Stimulated activated CD4-positive, alpha-beta T cell treated with anti-CD3 and anti-CD28 coated beads, Interleukin-12 subunit alpha, Interleukin-12 subunit beta, amount 100 ng/mL, for 4 hours (primary cell): ENCODE measurements at regions not wholly inside any gene's neighbourhood (a gene's known extent, or its start where the extent isn't known, plus 50 kb on each side); places are given as distances from the start of the nearest gene placed in this dataset.
"Not testable (repeated sequence)": the region's sequence is repeated elsewhere in the genome, so short reads cannot be mapped to it uniquely, and the experiment has no call there.

Experiments
- DNase-seq: peaks from one replicate; pipeline ENCODE4 v3.0.0-alpha.2; 2020

DNA sequence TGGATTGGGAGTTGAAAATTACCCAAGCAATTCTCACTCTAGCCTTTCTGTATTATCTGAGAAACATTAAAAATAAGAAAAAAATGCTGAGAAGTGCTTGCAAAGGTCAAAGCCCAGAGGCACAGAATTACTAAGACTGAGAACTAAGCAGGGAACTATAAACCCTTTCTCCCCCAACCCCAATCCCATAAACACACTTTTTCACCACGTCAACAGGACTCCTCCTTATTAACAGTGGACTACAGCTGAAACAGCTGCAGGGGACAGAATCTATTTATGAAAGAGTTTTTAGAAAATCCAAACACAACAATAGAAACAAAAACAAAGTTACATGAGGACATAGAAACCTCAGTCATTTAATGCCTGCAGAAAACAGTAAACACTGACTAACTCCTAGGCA is 984.1 kb downstream of the TRAM1L1 start:
- no peak for DNase-seq

DNA sequence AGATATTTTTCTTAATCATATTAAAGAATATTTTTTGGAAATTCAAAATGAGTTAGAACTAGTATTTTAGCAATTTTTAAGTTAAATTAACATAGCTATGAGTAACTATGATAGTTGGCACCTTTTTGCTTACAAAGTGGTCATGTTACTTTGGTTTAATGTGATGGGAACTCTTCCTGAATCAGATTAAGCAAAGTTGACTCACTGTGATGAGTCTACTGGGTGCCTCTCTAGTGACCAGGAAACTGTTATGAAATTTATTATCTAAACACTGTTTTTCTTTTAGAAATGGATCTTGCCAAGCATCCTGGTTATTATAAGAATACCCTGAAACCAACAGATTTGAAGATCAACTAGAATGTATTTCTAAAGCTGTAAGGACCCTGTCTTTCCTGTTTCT is 985.8 kb downstream of the TRAM1L1 start:
- no peak for DNase-seq

GRCh38 chr4:116097353-116097752 is 983.9 kb upstream of the NDST4 start:
- not testable (repeated sequence) for DNase-seq

GRCh38 chr4:116092961-116093360 is 979.5 kb upstream of the NDST4 start:
- DNase-seq = no peak

DNA sequence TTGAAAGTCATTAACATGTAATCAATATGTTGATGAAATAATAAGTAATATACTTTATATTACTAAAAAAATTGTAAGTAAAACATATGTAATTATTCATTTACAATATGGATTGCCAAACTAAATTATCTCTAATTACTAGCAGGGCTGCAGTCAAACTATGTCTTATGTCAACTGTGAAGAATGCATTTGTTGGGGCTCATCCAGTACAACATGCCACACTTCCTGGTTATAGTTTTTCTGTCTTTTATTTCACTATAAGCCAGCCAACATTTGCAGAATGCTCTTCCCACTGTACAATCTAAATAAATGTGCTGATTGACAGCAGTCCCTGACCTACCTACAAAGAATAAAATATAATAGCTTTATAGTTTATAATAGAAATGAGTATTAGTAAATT is 975.4 kb upstream of the NDST4 start:
- no peak for DNase-seq

DNA sequence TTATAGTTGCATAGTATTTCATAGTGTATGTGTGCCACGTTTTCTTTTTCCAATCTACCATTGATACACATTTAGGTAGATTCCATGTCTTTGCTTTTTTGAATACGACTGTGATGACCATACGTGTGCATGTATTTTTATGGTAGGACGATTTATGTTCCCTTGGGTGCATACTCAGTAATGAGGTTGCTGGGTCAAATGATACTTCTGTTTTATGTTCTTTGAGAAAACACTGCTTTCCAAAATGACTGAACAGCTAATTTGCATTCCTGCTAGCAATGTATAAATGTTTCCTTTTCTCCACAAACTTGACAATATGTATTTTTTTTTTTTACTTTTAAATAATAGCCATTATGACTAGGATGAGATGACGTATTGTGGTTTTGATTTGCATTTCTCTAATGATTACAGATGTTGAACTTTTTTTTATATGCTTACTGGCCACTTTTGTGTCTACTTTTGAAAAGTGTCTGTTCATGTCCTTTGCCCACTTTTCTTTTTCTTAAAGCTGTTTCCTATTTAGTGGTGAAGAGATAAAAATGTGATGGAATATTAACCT is 969.5 kb upstream of the NDST4 start:
- DNase-seq = no peak

DNA sequence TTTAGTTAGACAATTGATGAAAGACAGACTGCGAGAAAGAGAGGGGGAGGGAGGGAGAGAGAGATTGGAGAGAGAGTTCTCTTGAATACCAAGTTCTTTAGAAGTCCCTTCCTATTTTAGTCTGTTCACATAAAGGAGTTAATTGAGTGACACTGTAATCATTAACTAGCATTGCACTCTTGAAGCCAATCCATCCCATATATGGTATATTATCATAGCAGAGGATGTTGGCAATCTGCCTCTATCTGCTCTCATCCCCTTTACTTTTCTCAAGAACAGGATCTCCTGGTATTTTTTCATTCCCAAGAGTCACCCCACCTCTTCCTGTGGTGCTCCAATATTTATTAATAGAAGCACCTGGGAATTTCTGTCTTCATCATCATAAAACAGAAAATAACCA is 959.6 kb upstream of the NDST4 start:
- DNase-seq = no peak

- DNase-seq = no peak
Observed at GRCh38 chr4:116070283-116070682, 956.9 kb upstream of the NDST4 start.

- DNase-seq = no peak
Observed at GRCh38 chr4:116066711-116067245, 953.4 kb upstream of the NDST4 start.

DNA sequence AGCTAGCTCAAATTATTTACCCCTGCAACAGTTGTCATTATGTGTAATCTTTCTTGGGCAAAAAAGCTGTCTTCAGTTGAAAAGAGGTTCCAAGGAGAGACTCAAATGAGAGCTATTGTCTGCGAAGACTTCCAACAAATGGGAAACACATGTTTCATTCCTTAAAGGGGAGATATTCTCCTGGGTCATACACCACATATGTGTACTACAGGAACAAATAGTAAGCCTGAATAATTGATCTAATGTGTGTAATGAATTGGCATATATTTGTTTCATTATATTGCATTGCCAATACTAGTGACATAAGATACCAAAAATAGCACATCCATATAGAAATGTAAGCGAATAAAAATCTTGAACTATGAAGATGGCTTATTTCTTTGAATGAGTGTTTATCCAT is 950.9 kb upstream of the NDST4 start:
- DNase-seq = no peak

DNA sequence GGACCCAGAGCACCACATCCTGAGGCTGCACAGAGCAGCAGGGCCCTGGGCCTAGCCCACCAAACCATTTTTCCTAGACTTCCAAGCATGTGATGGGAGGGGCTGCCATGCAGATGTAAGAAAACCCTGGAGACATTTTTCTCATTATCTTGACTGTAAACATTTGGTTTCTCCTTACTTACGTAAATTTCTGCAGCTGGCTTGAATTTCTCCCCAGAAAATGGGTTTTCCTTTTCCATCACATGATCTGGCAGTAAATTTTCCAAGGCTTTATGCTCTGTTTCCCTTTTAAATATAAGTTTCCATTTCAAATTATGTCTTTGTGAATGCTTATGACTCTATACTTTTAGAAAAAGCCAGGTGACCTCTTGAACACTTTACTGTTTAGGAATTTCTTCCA is 945.9 kb upstream of the NDST4 start:
- DNase-seq = no peak

DNA sequence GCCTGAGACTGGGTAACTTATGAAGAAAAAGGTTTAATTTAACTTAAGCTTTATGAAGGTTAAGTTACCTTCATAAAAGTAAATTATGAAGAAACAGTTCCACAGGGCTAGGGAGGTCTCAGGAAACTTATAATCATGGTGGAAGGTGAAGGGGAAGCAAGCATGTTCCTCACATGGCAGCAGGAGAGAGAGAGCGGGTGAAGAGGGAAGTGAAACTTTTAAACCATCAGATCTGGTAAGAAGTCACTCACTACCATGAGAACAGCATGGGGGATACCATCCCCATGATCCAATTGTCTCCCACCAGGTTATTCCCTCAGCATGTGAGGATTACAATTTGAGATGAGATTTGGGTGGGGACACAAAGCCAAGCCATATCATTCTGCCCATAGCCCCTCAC is 944.7 kb upstream of the NDST4 start:
- no peak for DNase-seq

- DNase-seq = no peak
Observed at GRCh38 chr4:116055857-116056827, 942.7 kb upstream of the NDST4 start.

DNA sequence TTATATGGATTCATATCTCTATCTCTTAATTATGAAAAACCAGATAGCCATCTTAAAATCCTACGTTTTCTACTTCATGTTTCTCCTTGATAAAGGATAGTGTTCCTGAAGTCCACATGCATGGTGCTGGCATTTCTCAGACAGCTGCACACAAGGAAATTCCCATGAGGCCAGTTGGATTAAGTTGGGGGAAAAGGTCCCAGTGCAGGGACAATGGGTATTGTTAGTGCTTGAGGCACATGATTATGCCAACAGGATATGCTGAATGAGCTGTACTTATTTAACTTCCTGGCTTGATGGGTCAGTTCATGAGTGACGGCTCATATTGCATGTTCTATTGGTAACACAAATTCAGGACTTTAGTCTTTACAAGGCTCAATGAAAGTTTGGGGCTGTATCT is 913.9 kb upstream of the NDST4 start:
- DNase-seq = no peak

- no peak for DNase-seq
Observed at GRCh38 chr4:116024954-116025708, 911.7 kb upstream of the NDST4 start.

- no peak for DNase-seq
Observed at GRCh38 chr4:116023049-116023448, 909.6 kb upstream of the NDST4 start.

GRCh38 chr4:116020141-116020722 is 906.8 kb upstream of the NDST4 start:
- no peak for DNase-seq

DNA sequence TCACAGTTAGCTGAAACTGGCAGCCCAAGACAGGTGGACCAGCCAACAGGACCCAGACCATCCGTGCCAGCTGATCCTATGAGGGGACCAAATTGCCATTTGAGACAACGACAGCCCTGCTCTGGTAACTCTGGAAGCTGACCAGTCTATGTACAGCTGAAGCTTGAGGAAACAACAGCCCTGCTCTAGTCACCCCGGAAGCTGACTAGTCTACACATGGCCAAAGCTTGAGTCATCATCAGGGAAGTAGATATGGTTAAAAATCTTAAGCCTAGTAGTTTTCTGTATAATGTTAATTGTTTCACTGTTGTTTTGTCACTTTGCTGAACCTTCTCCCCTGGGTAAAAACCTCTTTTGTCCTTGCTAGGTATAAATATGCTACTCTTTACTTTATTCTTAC is 905.4 kb upstream of the NDST4 start:
- no peak for DNase-seq

GRCh38 chr4:116016201-116016600 is 902.8 kb upstream of the NDST4 start:
- no peak for DNase-seq

GRCh38 chr4:116015549-116015948 is 902.1 kb upstream of the NDST4 start:
- no peak for DNase-seq

DNA sequence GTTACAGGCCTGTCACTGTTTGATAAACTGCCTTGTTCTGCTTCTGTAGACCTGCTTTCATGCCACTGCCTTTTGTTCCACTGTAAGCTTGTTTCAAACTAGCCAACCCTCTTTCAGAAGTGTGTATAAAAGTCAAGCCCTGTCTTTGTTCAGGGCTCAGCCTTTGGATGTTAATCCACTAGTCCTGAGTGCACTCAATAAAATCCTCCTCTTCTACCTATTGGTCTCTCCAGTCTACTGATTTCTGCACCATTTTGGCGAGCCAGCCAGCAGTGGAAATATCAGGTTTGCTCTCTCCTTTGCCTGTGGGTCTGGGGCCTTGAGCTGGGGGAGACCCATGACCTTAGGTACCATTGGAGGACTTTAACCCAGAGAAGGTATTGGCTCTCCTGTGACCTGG is 901.6 kb upstream of the NDST4 start:
- DNase-seq = no peak

- DNase-seq = no peak
Observed at GRCh38 chr4:116010923-116011322, 897.5 kb upstream of the NDST4 start.

GRCh38 chr4:116005806-116006088 is 892.3 kb upstream of the NDST4 start:
- no peak for DNase-seq
